ENCODE measurements at regions not wholly inside any gene's neighbourhood (a gene's known extent, or its start where the extent isn't known, plus 50 kb on each side); places are given as distances from the start of the nearest gene placed in this dataset.

DNA sequence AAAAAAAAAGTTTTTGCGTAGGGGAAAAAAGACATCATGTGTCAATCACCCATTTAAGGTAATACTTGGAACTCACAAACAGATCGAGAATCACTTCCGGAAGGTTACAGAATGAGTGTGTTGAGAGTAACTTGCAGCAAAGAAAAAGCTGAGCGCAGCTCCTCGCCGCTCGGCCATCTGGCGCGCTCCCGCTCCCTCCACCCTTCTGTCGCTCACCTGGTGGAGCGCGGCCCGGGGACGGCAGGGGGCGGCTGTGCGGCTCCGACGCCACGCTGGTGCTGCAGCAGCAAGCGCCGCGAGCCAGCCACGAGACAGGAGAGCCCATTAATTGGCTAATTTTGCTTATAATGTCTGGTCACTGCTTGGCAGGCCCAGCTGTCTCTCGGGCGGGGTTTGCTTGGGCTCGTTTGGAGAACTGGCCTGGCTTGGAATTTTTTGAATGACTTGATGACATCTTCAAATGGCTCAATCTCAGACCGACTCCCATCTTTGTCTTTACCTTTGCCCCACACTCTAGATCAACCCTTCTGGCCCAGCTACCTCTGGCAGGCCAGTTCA is 601.8 kb downstream of the CCDC171 start:
- Histone ChIP-seq H3K9me3 (ENCODE audit: control insufficient read depth in 1 of 2, low read length in 2 of 2) (no peaks in the 10 kb centered on the region), H3K9ac (ENCODE audit: low read depth in 1 of 2, low read length in 2 of 2) (no peak overlapping the region), H3K27ac (ENCODE audit: low read depth, low read length) (no peak overlapping the region), H3K36me3 (ENCODE audit: control insufficient read depth in 1 of 2, insufficient read depth in 2 of 2, low read length in 2 of 2) (no peaks in the 10 kb centered on the region), H3K4me3 (ENCODE audit: low read depth in 1 of 2, low read length in 2 of 2) (peak overlapping the region; percentile 27 to 38), H3K4me1 (ENCODE audit: control insufficient read depth in 1 of 2, insufficient read depth in 2 of 2, low read length in 2 of 2) (no peaks in the 10 kb centered on the region), H3K27me3 (ENCODE audit: control insufficient read depth in 1 of 2, insufficient read depth in 2 of 2, low read length in 2 of 2) (peaks cover 0 to 6% of the 10 kb centered on the region in 2 donors)

- Histone ChIP-seq H3K4me3 (ENCODE audit: low read depth in 1 of 2, low read length in 2 of 2) (no peak overlapping the region), H3K9me3 (ENCODE audit: control insufficient read depth in 1 of 2, low read length in 2 of 2) (no peaks in the 10 kb centered on the region), H3K27ac (ENCODE audit: low read depth, low read length) (no peak overlapping the region), H3K27me3 (ENCODE audit: control insufficient read depth in 1 of 2, insufficient read depth in 2 of 2, low read length in 2 of 2) (peaks cover 0 to 6% of the 10 kb centered on the region in 2 donors), H3K36me3 (ENCODE audit: control insufficient read depth in 1 of 2, insufficient read depth in 2 of 2, low read length in 2 of 2) (no peaks in the 10 kb centered on the region), H3K9ac (ENCODE audit: low read depth in 1 of 2, low read length in 2 of 2) (no peak overlapping the region), H3K4me1 (ENCODE audit: control insufficient read depth in 1 of 2, insufficient read depth in 2 of 2, low read length in 2 of 2) (no peaks in the 10 kb centered on the region)
Observed at GRCh38 chr9:16155878-16156277, 603.0 kb downstream of the CCDC171 start.

GRCh38 chr9:16157216-16157615 is 604.4 kb downstream of the CCDC171 start:
- H3K27ac ChIP-seq (ENCODE audit: low read depth, low read length) = no peak overlapping the region
- no peaks in the 10 kb centered on the region for H3K36me3 ChIP-seq (ENCODE audit: control insufficient read depth in 1 of 2, insufficient read depth in 2 of 2, low read length in 2 of 2)
- H3K9me3 ChIP-seq (ENCODE audit: control insufficient read depth in 1 of 2, low read length in 2 of 2) = no peaks in the 10 kb centered on the region
- no peaks in the 10 kb centered on the region for H3K4me1 ChIP-seq (ENCODE audit: control insufficient read depth in 1 of 2, insufficient read depth in 2 of 2, low read length in 2 of 2)
- H3K9ac ChIP-seq (ENCODE audit: low read depth in 1 of 2, low read length in 2 of 2) = no peak overlapping the region
- H3K27me3 ChIP-seq (ENCODE audit: control insufficient read depth in 1 of 2, insufficient read depth in 2 of 2, low read length in 2 of 2) = peaks cover 0 to 6% of the 10 kb centered on the region in 2 donors
- no peak overlapping the region for H3K4me3 ChIP-seq (ENCODE audit: low read depth in 1 of 2, low read length in 2 of 2)

- Histone ChIP-seq H3K9ac (ENCODE audit: low read depth in 1 of 2, low read length in 2 of 2) (no peak overlapping the region), H3K27ac (ENCODE audit: low read depth, low read length) (no peak overlapping the region), H3K4me1 (ENCODE audit: control insufficient read depth in 1 of 2, insufficient read depth in 2 of 2, low read length in 2 of 2) (no peaks in the 10 kb centered on the region), H3K36me3 (ENCODE audit: control insufficient read depth in 1 of 2, insufficient read depth in 2 of 2, low read length in 2 of 2) (no peaks in the 10 kb centered on the region), H3K9me3 (ENCODE audit: control insufficient read depth in 1 of 2, low read length in 2 of 2) (no peaks in the 10 kb centered on the region), H3K4me3 (ENCODE audit: low read depth in 1 of 2, low read length in 2 of 2) (no peak overlapping the region), H3K27me3 (ENCODE audit: control insufficient read depth in 1 of 2, insufficient read depth in 2 of 2, low read length in 2 of 2) (peaks cover 0 to 6% of the 10 kb centered on the region in 2 donors)
Observed at GRCh38 chr9:16157651-16158050, 604.8 kb downstream of the CCDC171 start.

DNA sequence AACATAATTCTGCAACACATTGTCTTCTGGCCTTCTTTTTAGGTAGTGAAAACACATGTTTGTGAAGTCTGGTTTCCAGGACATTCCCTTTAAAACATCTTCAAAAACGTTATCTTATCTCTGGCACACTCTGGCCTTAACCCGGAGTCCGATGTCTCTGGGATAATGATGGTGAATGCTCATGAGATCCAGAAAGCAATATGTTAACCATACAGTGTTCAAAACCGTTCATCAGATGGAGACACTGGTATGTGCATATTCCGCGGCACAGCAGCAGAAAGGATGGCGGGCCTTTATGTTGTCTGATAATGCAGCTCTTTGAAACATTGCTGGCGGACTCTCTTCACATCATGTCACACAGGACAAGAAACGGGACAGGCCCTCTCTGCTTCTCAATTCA is 605.2 kb downstream of the CCDC171 start:
- no peaks in the 10 kb centered on the region for H3K4me1 ChIP-seq (ENCODE audit: control insufficient read depth in 1 of 2, insufficient read depth in 2 of 2, low read length in 2 of 2)
- no peaks in the 10 kb centered on the region for H3K36me3 ChIP-seq (ENCODE audit: control insufficient read depth in 1 of 2, insufficient read depth in 2 of 2, low read length in 2 of 2)
- H3K4me3 ChIP-seq (ENCODE audit: low read depth in 1 of 2, low read length in 2 of 2) = no peak overlapping the region
- H3K9ac ChIP-seq (ENCODE audit: low read depth in 1 of 2, low read length in 2 of 2) = no peak overlapping the region
- H3K27me3 ChIP-seq (ENCODE audit: control insufficient read depth in 1 of 2, insufficient read depth in 2 of 2, low read length in 2 of 2) = peaks cover 0 to 6% of the 10 kb centered on the region in 2 donors
- H3K27ac ChIP-seq (ENCODE audit: low read depth, low read length) = no peak overlapping the region
- H3K9me3 ChIP-seq (ENCODE audit: control insufficient read depth in 1 of 2, low read length in 2 of 2) = no peaks in the 10 kb centered on the region

DNA sequence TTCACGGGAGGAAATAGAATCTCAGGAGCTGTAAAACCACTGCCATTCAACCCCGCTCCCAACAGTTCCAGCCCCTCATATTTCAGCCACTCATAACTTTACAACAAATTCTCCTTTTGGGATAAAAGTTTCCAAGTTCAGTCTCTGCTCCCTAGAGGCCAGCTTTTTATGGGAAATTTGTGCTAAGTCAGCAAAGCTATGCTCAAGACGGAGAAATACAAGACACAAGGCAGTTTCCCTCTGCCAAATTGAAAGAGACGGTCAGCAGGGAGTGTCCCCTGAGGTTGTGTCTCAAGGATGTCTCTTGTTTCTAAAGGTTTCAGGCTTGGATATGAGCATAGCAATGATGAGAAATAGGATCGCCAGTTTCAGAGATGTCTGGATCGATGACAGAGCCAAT is 608.6 kb downstream of the CCDC171 start:
- Histone ChIP-seq H3K27ac (ENCODE audit: low read depth, low read length) (no peak overlapping the region), H3K9ac (ENCODE audit: low read depth in 1 of 2, low read length in 2 of 2) (no peak overlapping the region)

GRCh38 chr9:16170119-16170518 is 617.3 kb downstream of the CCDC171 start:
- no peaks in the 10 kb centered on the region for H3K9me3 ChIP-seq (ENCODE audit: control insufficient read depth in 1 of 2, low read length in 2 of 2)
- no peak overlapping the region for H3K27ac ChIP-seq (ENCODE audit: low read depth, low read length)
- H3K4me1 ChIP-seq (ENCODE audit: control insufficient read depth in 1 of 2, insufficient read depth in 2 of 2, low read length in 2 of 2) = no peaks in the 10 kb centered on the region
- H3K4me3 ChIP-seq (ENCODE audit: low read depth in 1 of 2, low read length in 2 of 2) = no peak overlapping the region
- no peaks in the 10 kb centered on the region for H3K36me3 ChIP-seq (ENCODE audit: control insufficient read depth in 1 of 2, insufficient read depth in 2 of 2, low read length in 2 of 2)
- H3K27me3 ChIP-seq (ENCODE audit: control insufficient read depth in 1 of 2, insufficient read depth in 2 of 2, low read length in 2 of 2) = peaks cover 0 to 3% of the 10 kb centered on the region in 2 donors
- H3K9ac ChIP-seq (ENCODE audit: low read depth in 1 of 2, low read length in 2 of 2) = no peak overlapping the region

More for the DNA sequence above, 608.6 kb downstream of the CCDC171 start:
- Histone ChIP-seq H3K36me3 (ENCODE audit: control insufficient read depth in 1 of 2, insufficient read depth in 2 of 2, low read length in 2 of 2) (no peaks in the 10 kb centered on the region), H3K4me1 (ENCODE audit: control insufficient read depth in 1 of 2, insufficient read depth in 2 of 2, low read length in 2 of 2) (no peaks in the 10 kb centered on the region), H3K9me3 (ENCODE audit: control insufficient read depth in 1 of 2, low read length in 2 of 2) (no peaks in the 10 kb centered on the region), H3K4me3 (ENCODE audit: low read depth in 1 of 2, low read length in 2 of 2) (no peak overlapping the region), H3K27me3 (ENCODE audit: control insufficient read depth in 1 of 2, insufficient read depth in 2 of 2, low read length in 2 of 2) (no peaks in the 10 kb centered on the region)

- H3K4me1 ChIP-seq (ENCODE audit: control insufficient read depth in 1 of 2, insufficient read depth in 2 of 2, low read length in 2 of 2) = no peaks in the 10 kb centered on the region
- H3K27me3 ChIP-seq (ENCODE audit: control insufficient read depth in 1 of 2, insufficient read depth in 2 of 2, low read length in 2 of 2) = peaks cover 0 to 3% of the 10 kb centered on the region in 2 donors
- H3K27ac ChIP-seq (ENCODE audit: low read depth, low read length) = no peak overlapping the region
- H3K9me3 ChIP-seq (ENCODE audit: control insufficient read depth in 1 of 2, low read length in 2 of 2) = no peaks in the 10 kb centered on the region
- H3K4me3 ChIP-seq (ENCODE audit: low read depth in 1 of 2, low read length in 2 of 2) = no peak overlapping the region
- H3K9ac ChIP-seq (ENCODE audit: low read depth in 1 of 2, low read length in 2 of 2) = no peak overlapping the region
- H3K36me3 ChIP-seq (ENCODE audit: control insufficient read depth in 1 of 2, insufficient read depth in 2 of 2, low read length in 2 of 2) = no peaks in the 10 kb centered on the region
Observed at GRCh38 chr9:16171911-16172310, 619.1 kb downstream of the CCDC171 start.

DNA sequence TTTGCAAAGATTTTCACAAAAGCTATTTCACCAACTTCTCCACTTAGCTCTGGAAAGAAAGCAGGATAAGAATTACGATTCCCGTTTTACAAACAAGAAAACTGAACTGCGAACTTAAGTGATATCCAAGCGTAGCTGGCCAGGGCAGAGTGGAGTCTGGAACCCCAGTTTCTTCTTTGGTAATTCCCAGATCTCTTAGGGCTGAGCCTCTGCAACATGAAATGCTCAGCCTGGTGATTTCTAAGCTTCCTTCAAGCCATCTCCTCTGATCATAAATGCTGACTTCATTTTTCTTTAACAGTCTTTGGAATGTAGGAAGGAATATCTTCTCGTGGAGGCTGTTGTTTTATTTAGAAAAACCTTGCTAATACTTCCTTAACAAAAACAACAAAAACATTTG is 620.0 kb downstream of the CCDC171 start:
- H3K4me1 ChIP-seq (ENCODE audit: control insufficient read depth in 1 of 2, insufficient read depth in 2 of 2, low read length in 2 of 2) = no peaks in the 10 kb centered on the region

DNA sequence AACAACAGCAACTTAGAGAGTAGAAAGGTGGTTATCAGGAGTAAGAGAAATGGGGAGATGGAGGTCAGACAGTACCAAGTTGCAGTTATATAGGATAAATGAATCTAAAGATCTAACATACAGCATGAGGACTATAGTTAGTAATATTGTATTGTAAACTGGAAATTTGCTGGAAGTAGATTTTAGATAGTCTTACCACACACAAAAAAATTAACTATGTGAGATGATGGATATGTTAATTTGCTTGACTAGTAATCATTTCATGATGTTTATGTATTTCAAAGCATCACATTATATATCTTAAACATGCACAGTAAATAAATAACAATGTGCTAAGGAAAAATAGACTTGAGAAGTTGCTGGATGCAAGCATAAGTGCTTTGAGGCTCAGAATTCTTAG is 622.1 kb downstream of the CCDC171 start:
- Histone ChIP-seq H3K36me3 (ENCODE audit: control insufficient read depth in 1 of 2, insufficient read depth in 2 of 2, low read length in 2 of 2) (no peaks in the 10 kb centered on the region), H3K27ac (ENCODE audit: low read depth, low read length) (no peak overlapping the region), H3K4me3 (ENCODE audit: low read depth in 1 of 2, low read length in 2 of 2) (no peak overlapping the region), H3K9ac (ENCODE audit: low read depth in 1 of 2, low read length in 2 of 2) (no peak overlapping the region), H3K9me3 (ENCODE audit: control insufficient read depth in 1 of 2, low read length in 2 of 2) (no peaks in the 10 kb centered on the region), H3K27me3 (ENCODE audit: control insufficient read depth in 1 of 2, insufficient read depth in 2 of 2, low read length in 2 of 2) (peaks cover 0 to 3% of the 10 kb centered on the region in 2 donors), H3K4me1 (ENCODE audit: control insufficient read depth in 1 of 2, insufficient read depth in 2 of 2, low read length in 2 of 2) (no peaks in the 10 kb centered on the region)

More for the DNA sequence above, 620.0 kb downstream of the CCDC171 start:
- H3K9me3 ChIP-seq (ENCODE audit: control insufficient read depth in 1 of 2, low read length in 2 of 2) = no peaks in the 10 kb centered on the region
- H3K27ac ChIP-seq (ENCODE audit: low read depth, low read length) = no peak overlapping the region
- H3K27me3 ChIP-seq (ENCODE audit: control insufficient read depth in 1 of 2, insufficient read depth in 2 of 2, low read length in 2 of 2) = peaks cover 0 to 3% of the 10 kb centered on the region in 2 donors
- no peak overlapping the region for H3K4me3 ChIP-seq (ENCODE audit: low read depth in 1 of 2, low read length in 2 of 2)
- H3K36me3 ChIP-seq (ENCODE audit: control insufficient read depth in 1 of 2, insufficient read depth in 2 of 2, low read length in 2 of 2) = no peaks in the 10 kb centered on the region
- H3K9ac ChIP-seq (ENCODE audit: low read depth in 1 of 2, low read length in 2 of 2) = no peak overlapping the region

- Histone ChIP-seq H3K9me3 (ENCODE audit: control insufficient read depth in 1 of 2, low read length in 2 of 2) (no peaks in the 10 kb centered on the region), H3K27me3 (ENCODE audit: control insufficient read depth in 1 of 2, insufficient read depth in 2 of 2, low read length in 2 of 2) (peaks cover 0 to 3% of the 10 kb centered on the region in 2 donors), H3K4me1 (ENCODE audit: control insufficient read depth in 1 of 2, insufficient read depth in 2 of 2, low read length in 2 of 2) (no peaks in the 10 kb centered on the region), H3K27ac (ENCODE audit: low read depth, low read length) (no peak overlapping the region), H3K9ac (ENCODE audit: low read depth in 1 of 2, low read length in 2 of 2) (no peak overlapping the region), H3K36me3 (ENCODE audit: control insufficient read depth in 1 of 2, insufficient read depth in 2 of 2, low read length in 2 of 2) (no peaks in the 10 kb centered on the region), H3K4me3 (ENCODE audit: low read depth in 1 of 2, low read length in 2 of 2) (no peak overlapping the region)
Observed at GRCh38 chr9:16175461-16175860, 622.6 kb downstream of the CCDC171 start.

Data from duodenal mucosa (tissue), 2 donors.